CD4-positive, alpha-beta T cell treated with Interleukin-21 for 1 hour (primary cell): ENCODE measurements at regions not wholly inside any gene's neighbourhood (a gene's known extent, or its start where the extent isn't known, plus 50 kb on each side); places are given as distances from the start of the nearest gene placed in this dataset.
"Not testable (repeated sequence)": the region's sequence is repeated elsewhere in the genome, so short reads cannot be mapped to it uniquely, and the experiment has no call there.

Experiments
- DNase-seq: peaks from one replicate; pipeline ENCODE4 v3.0.0-alpha.2; 2020

- DNase-seq: no peak
Measured at GRCh38 chr19:33866696-33867095, 70.0 kb downstream of the KCTD15 start.

DNA sequence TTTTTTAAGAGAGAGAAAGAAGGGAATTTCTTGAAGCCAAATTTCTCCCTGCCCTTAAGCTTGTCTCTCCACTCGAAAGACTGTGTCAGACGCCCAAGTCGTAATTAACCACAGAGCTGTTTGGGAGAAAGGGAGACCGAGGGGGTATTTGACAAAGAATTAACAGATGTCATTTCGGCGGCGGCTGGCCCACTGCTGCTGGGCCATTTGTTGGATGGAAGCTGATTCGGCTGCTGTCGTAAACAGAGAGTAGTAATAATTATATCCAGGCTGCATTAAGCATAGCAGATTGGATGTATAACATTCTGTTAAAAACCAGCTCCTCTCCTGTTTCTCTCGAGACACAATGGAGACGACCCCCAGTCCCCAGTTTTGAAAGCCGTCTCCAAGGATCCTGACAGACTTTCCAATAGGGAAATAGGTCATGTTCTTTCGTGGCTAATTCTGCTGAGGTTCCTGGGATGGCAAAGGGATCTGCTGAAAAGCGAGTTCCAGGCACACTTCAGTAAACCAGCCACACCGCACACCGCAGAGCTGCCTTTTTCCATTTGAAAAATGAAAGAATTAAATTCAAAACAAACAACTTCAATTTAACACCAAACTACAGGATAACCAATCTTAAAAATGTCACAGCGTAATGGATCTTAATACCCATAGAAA, 71.5 kb downstream of the KCTD15 start:
- no peak for DNase-seq

GRCh38 chr19:33868788-33869412, 72.2 kb downstream of the KCTD15 start:
- DNase-seq: no peak

- not testable (repeated sequence) for DNase-seq
Measured at GRCh38 chr19:33870298-33870932, 73.7 kb downstream of the KCTD15 start.

DNA sequence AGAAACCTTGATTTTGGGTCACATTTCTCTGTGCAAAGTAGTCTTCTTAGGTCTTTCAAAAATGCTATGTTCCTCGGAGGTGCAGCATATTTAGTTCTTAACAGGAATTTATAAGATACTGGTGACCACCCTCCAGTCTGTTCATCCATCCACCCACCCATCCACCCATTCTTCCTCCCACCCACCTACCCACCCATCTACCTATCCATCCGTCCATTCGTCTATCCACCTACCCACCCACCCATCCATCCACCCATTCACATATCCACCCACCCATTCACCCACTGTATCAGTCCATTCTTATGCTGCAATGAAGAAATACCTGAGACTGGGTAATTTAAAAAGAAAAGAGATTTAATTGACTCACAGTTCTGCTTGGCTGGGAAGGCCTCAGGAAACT, 74.9 kb downstream of the KCTD15 start:
- DNase-seq: no peak

DNA sequence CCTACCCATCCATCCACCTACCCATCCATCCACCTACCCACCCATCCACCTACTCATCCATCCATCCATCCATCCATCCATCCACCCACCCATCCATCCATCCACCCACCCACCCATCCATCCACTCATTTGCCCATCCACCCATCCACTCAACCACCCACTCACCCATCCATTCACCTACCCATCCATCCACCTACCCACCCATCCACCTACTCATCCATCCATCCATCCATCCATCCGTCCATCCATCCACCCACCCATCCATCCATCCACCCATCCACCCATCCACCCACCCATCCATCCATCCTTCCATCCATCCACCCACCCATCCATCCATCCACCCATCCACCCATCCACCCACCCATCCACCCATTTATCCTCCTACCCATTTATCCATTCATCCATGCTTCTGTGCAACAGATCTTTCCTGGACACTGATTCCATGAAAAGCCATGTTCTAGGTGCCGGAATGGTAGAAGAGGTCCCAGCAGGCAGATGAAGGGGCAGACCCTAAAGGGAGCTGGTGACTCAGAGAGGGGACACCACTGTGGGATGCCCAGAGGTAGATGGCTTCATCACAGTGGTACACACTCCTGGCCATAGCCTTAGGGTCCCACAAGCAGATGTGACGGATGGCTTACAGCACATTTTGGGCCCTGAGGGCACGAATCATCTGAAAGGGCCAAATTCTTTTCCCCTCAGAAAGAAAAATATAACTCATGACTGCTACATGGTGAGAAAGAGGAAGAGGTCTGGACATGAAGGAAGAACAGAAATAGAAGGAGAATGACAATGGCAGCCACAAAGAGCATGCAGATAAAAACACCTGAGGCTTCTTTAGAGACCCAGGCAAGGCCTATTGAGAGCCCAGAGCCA, 76.0 kb downstream of the KCTD15 start:
- DNase-seq: no peak

DNA sequence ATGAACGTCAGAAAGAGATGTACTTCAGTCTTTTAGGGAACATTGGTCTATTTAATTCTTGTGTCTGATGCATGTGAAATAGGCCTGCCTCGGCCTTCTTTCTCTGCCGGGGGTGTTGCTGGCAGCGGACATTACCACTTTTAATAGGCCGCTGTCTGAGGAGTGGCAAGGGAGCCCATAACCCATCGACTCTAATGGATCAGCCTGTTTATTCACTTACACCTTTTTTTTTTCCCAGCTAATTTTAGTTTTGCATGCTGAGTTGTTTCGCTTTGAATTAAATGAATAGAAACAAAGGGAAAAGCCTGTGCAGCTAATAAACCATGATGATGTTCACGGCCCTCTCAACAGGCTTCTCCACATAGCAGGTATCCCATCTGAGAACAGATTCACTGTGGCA, 78.4 kb downstream of the KCTD15 start:
- DNase-seq: no peak

- DNase-seq: no peak
Measured at GRCh38 chr19:33876192-33876591, 79.5 kb downstream of the KCTD15 start.

- DNase-seq: no peak
Measured at GRCh38 chr19:33878030-33878544, 81.4 kb downstream of the KCTD15 start.

DNA sequence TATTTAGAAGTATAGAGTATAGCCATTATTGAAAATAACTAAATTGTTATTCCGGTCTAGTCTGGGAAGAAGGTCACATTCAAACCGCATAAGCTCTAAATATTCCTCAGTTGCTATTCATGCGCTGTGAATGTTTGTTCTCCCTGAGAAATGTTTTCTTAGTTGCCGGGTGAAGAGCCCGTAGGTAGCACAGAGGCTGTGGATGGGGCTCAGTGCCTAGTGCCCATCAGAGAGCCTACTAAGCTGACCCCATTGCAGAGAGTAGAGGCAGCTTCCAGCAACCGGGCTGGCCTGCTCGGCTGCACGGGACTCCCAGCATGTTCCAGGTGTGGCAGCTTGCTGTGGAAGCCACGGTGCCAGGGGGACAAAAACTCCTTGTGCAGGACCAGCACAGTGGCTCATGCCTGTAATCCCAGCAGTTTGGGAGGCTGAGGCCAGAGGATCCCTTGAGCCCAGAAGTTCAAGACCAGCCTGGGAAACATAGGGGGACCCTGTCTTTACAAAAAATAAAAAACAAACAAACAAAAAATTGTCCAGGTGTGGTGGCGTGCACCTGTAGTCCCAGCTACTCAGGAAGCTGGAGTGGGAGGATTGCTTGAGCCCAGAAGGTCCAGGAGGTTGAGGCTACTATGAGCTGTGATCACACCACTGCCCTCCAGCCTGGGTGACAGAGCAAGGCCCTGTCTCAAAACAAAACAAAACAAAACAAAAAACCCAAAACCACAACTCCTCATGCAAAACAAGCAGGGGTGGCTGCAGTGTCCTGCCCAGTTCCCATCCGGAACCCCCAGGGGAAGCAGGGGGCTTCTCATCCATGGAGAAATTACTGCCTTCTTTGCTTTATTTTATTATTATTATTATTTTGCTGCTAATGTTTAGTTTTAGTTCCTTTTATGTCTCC, 82.5 kb downstream of the KCTD15 start:
- DNase-seq: no peak

DNA sequence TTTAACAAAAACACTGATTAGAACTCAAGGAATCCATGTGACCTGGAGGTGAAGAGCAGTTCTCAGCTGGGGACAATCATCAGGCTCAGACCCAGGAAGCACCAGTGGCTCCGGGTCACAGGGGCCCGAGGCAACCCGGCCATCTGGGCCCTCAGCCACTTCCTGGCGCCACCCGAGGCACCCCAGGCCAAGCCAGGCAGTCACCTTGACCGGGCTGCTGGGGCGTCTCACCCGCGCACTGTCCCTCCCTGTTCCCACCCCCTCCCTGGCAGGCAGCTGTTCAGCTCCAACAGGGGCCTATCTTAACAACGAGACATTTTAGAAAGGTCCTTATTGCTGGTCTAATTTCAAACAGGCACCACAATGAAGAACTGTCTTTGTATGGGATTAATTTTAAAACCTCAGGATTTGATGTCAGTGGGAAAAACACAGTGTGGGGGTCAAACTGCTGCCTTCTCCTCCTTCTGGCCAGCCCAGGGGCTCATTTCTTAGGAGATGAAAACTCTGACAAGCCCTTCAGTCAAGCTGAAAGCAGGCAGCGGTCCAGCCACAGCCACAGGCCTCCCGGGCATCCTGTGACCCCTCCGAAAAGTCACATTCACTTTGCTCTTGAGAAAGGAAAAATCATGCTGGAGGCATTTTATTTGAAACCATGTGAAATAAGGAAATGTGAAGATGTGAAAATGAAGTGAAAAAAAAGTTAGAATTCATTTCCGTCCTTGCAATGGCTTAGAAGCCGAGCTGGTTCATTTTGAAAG, 83.3 kb downstream of the KCTD15 start:
- DNase-seq: no peak

DNA sequence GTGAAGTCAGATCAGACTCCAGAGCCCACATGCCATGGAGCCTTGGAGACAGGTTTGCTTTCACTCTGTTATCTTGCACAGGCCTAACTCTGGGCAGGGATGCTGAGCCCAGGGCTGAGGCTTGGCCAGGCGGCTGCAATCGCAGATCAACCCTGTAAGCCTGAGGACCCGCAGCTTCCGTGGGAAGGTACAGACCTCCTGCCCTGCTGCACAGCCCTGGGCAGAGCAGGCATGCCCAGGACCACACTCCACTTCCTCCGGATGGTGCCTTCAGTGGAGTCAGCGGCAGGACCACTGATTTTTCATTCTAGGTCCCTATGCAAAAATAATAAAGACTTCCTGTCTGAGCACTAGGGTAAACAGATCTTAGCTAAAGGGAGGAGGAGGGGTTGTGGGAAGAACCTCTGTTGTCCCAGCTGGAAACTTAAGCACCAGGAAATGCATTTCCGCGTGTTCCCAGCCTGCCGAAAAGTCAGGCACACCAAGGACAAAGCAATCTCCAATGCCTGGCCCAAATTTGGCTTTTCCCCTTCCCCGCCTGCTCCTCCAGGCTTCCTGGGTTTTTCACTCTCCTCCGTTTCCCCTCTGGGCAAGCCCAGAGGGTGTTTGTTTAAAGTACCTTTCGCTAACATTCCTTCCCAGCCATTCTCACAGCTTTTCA, 87.3 kb downstream of the KCTD15 start:
- peak; percentile 1 for DNase-seq

DNA sequence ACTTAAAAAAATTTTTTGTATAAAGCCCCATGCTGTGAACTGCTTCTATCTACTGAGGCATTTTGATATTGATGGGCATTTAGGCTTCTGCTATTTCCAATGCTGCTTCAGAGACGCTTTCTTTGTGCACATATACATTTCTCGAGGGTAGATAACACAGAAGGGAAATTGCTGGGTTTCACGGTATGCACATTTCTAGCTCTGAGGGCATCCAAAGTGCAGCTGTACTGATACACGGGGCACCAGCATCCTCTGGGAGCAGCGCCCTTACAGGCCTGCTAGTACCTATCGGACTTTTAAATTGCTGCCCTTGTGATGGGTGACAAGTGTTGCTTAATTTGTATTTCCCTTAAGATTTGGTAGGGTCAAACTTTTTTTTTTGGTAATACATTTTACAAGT, 88.6 kb downstream of the KCTD15 start:
- DNase-seq: no peak

- no peak for DNase-seq
Measured at GRCh38 chr19:33887891-33888290, 91.2 kb downstream of the KCTD15 start.

DNA sequence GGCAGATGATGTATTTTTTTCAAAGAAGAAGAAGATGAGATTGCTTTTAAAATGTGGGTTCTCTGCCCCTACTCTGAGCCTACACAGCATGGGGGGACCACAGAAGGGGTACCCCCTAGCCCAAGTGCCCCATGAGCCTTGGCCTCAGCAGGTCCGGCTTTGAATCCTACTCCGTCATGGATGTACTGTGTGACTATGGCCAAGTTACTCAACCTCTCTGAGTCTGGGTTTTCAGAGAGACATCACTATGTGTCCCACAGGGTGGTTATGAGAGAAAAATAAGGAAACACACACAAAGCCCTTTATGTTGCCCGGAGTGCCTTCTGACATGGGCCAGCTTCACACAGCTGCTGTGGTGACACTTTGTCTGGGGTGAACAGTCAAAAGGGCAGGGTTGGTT, 92.0 kb downstream of the KCTD15 start:
- DNase-seq: no peak

GRCh38 chr19:33890569-33890968, 93.9 kb downstream of the KCTD15 start:
- DNase-seq: no peak

DNA sequence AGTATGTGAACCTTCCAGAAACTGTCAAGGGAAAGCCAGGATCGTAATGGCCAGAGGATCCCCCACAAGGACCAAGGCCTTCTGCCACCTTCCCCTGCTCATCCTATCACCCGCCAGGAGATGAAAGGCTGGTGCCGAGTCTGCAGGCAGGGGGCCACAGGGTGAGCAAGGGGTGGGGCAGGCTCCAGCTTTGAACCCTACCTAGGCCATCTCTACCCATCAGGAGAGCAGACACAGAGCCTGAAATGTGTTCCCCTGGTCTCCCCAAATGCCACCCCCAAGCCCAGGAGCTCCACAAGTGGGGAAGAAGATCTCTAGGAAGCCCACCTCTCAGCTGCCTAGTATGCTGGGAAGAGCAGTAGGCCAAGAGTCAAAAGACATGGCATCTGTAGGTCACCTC, 95.1 kb downstream of the KCTD15 start:
- DNase-seq: no peak

DNA sequence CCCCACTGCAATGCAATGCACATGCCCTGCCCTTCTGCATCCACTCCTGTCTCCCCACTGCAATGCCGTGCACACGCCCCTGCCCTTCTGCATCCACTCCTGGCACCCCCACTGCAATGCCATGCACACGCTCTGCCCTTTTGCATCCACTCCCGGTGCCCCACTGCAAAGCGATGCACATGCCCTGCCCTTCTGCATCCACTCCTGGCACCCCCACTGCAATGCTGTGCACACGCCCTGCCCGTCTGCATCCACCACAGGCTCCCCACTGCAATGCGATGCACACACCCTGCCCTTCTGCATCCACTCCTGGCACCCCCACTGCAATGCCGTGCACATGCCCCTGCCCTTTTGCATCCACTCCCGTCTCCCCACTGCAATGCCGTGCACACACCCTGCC, 98.1 kb downstream of the KCTD15 start:
- no peak for DNase-seq

GRCh38 chr19:33895366-33895765, 98.7 kb downstream of the KCTD15 start:
- DNase-seq: no peak

- DNase-seq: no peak
Measured at GRCh38 chr19:33898062-33898677, 101.5 kb downstream of the KCTD15 start.
